ENCODE measurements at regions not wholly inside any gene's neighbourhood (a gene's known extent, or its start where the extent isn't known, plus 50 kb on each side); places are given as distances from the start of the nearest gene placed in this dataset.

- TF ChIP-seq POLR2A (IDR thresholded peaks at IDR 0.05) (no peak), CTCF (IDR thresholded peaks at IDR 0.05) (no peak), POLR2AphosphoS5 (IDR thresholded peaks at IDR 0.05) (no peak)
Observed at GRCh38 chr5:103472265-103472664, 90.3 kb downstream of the NUDT12 start.

Data from gastroesophageal sphincter (tissue), 3 donors.